AG09319 (cell line): ENCODE measurements at regions not wholly inside any gene's neighbourhood (a gene's known extent, or its start where the extent isn't known, plus 50 kb on each side); places are given as distances from the start of the nearest gene placed in this dataset.

ENCODE experiments used
- DNase-seq: peaks from one replicate; pipeline ENCODE4 v3.0.0-alpha.2; 2010; ENCODE audit warnings: low read depth; ENCODE audit errors: extremely low read depth
- TF ChIP-seq, protein P1 (sequence below): IDR thresholded peaks from 2 replicates; pipeline ENCODE4 v1.5.1; 2011; ENCODE audit warnings: low read depth, mild to moderate bottlenecking, inconsistent platforms, low read length, moderate library complexity

DNA sequence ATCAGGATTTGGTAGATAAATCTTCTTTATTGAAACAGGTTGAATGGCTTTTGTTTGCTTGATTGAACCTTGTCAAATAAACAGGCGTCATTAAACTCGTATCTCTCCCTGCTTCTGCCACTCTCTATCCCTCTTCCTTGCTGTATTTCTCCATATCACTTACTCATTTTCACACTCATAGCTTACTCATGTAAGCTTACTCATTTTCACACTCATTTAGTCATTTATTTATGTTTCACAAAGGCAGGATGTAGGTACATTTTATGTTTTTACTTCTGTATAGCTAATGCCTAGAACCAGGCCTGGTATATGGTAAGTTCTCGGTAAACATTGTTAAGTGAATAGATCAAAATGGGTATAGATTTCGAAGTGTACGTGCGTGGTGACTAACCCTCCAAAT lies 450.0 kb downstream of the PMP22 start:
- TF ChIP-seq, protein P1, sequence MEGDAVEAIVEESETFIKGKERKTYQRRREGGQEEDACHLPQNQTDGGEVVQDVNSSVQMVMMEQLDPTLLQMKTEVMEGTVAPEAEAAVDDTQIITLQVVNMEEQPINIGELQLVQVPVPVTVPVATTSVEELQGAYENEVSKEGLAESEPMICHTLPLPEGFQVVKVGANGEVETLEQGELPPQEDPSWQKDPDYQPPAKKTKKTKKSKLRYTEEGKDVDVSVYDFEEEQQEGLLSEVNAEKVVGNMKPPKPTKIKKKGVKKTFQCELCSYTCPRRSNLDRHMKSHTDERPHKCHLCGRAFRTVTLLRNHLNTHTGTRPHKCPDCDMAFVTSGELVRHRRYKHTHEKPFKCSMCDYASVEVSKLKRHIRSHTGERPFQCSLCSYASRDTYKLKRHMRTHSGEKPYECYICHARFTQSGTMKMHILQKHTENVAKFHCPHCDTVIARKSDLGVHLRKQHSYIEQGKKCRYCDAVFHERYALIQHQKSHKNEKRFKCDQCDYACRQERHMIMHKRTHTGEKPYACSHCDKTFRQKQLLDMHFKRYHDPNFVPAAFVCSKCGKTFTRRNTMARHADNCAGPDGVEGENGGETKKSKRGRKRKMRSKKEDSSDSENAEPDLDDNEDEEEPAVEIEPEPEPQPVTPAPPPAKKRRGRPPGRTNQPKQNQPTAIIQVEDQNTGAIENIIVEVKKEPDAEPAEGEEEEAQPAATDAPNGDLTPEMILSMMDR = no peak
- no peak for DNase-seq

DNA sequence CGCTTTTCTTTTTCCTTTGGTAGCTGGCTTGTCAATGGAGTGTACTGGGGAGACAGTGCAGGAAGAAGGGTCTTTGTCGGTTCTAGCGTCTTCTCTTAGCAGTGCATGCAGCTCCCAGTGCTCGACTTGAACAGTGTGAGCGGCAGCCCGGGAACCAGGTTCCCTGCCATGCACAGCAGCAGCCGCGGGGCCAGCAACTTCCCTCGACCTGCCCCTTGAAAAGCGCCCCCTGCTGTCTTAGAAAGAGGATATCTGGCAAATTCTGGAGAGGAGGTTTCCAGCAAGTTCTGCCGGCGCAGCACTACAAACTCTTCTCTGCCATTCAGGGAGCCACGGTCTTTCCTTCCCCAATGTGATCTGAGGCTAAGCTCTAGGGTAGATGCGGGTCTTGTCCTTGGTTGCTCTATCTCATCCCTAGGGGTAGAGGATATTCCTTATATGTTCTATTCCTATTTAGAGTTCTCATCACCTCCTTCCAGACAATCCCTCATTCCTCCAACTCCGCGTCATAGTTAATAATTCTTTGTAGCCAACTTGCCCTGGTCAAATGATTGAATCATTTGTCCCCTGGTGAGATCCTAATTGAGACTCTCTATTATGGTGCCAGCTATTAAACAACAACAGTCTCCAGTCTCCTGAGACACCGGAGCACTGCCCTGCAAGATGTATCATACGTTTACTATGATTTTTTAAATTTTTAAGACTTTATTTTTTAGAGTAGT lies 451.3 kb downstream of the PMP22 start:
- TF ChIP-seq, protein P1 = no peak
- no peak for DNase-seq

DNA sequence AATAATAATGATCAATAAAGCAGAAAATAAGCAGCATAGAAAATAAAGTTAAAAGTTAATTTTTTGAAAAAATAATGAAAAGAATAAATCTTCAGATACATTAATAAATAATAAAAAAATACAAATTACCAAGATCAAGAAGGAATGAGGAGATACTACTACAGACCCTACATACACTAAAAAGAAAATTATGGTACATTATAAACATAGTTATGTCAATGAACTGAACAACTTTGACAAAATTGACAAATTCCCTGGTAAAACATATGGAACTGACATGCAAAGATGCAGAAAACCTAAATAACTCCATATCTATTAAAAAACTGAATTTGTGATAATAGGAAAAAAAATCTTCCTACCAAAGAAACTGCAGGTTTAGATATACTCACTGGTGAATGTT lies 456.7 kb downstream of the PMP22 start:
- DNase-seq = no peak
- TF ChIP-seq, protein P1 = no peak

- DNase-seq = no peak
- TF ChIP-seq, protein P1 = no peak
Measured at GRCh38 chr17:14805348-14805747, 459.8 kb downstream of the PMP22 start.

- TF ChIP-seq, protein P1 = no peak
- no peak for DNase-seq
Measured at GRCh38 chr17:14803826-14804225, 461.3 kb downstream of the PMP22 start.

GRCh38 chr17:14797801-14798200 lies 467.3 kb downstream of the PMP22 start:
- DNase-seq = no peak
- TF ChIP-seq, protein P1 = no peak

- DNase-seq = no peak
- TF ChIP-seq, protein P1 = no peak
Measured at GRCh38 chr17:14797021-14797420, 468.1 kb downstream of the PMP22 start.
